ENCODE measurements at regions not wholly inside any gene's neighbourhood (a gene's known extent, or its start where the extent isn't known, plus 50 kb on each side); places are given as distances from the start of the nearest gene placed in this dataset.
"Not testable (repeated sequence)": the region's sequence is repeated elsewhere in the genome, so short reads cannot be mapped to it uniquely, and the experiment has no call there.

- peak; percentile 25 for TF ChIP-seq CTCF (IDR thresholded peaks at IDR 0.05; ENCODE audit: low read depth, low read length)
- not testable (repeated sequence) for DNase-seq (ENCODE audit: extremely low read depth, low read depth)
These were observed 287.1 kb downstream of the SPATA31A6 start for GRCh38 chr9:42470577-42470976.

- DNase-seq (ENCODE audit: extremely low read depth, low read depth) = not testable (repeated sequence)
These were observed 307.5 kb downstream of the SPATA31A6 start for GRCh38 chr9:42490989-42491388.

- not testable (repeated sequence) for DNase-seq (ENCODE audit: extremely low read depth, low read depth)
These were observed 319.3 kb downstream of the SPATA31A6 start for GRCh38 chr9:42502620-42503264.

- not testable (repeated sequence) for DNase-seq (ENCODE audit: extremely low read depth, low read depth)
These were observed 324.7 kb downstream of the SPATA31A6 start for GRCh38 chr9:42508111-42508510.

GRCh38 chr9:42513535-42513934, 330.1 kb downstream of the SPATA31A6 start:
- DNase-seq (ENCODE audit: extremely low read depth, low read depth) = not testable (repeated sequence)

- DNase-seq (ENCODE audit: extremely low read depth, low read depth) = not testable (repeated sequence)
These were observed 351.0 kb downstream of the SPATA31A6 start for GRCh38 chr9:42534325-42534983.

GRCh38 chr9:42534984-42535325, 351.5 kb downstream of the SPATA31A6 start:
- DNase-seq (ENCODE audit: extremely low read depth, low read depth) = not testable (repeated sequence)

- DNase-seq (ENCODE audit: extremely low read depth, low read depth) = not testable (repeated sequence)
These were observed 367.4 kb downstream of the SPATA31A6 start for GRCh38 chr9:42550789-42551357.

- DNase-seq (ENCODE audit: extremely low read depth, low read depth) = not testable (repeated sequence)
These were observed 385.1 kb downstream of the SPATA31A6 start for GRCh38 chr9:42568530-42568929.

- not testable (repeated sequence) for DNase-seq (ENCODE audit: extremely low read depth, low read depth)
These were observed 385.6 kb downstream of the SPATA31A6 start for GRCh38 chr9:42568942-42569556.

- not testable (repeated sequence) for DNase-seq (ENCODE audit: extremely low read depth, low read depth)
These were observed 394.4 kb downstream of the SPATA31A6 start for GRCh38 chr9:42577851-42578250.
